KMS-11 (cell line): ENCODE measurements at regions not wholly inside any gene's neighbourhood (a gene's known extent, or its start where the extent isn't known, plus 50 kb on each side); places are given as distances from the start of the nearest gene placed in this dataset.

Experiments
- H2AFZ ChIP-seq: fragments of 200-600 bp; sonication (generic); 2 replicates; pipeline ENCODE4 v1.6.1; 2016; ENCODE audit warnings: antibody characterized with exemption, mixed run types, low read depth
- H3K27ac ChIP-seq: fragments of 200-600 bp; sonication (generic); 2 replicates; pipeline ENCODE4 v1.6.1; 2016; ENCODE audit warnings: mild to moderate bottlenecking, mixed run types
- H3K27me3 ChIP-seq: fragments of 200-600 bp; sonication (generic); 2 replicates; pipeline ENCODE4 v1.6.1; 2017; ENCODE audit warnings: mild to moderate bottlenecking, low read depth, mixed run types, moderate library complexity; ENCODE audit not compliant: insufficient read depth
- H3K36me3 ChIP-seq: fragments of 200-600 bp; sonication (generic); 2 replicates; pipeline ENCODE4 v1.6.1; 2017; ENCODE audit warnings: mild to moderate bottlenecking, mixed run types; ENCODE audit not compliant: insufficient read depth
- H3K4me1 ChIP-seq: fragments of 200-600 bp; sonication (generic); 2 replicates; pipeline ENCODE4 v1.6.1; 2016; ENCODE audit warnings: mild to moderate bottlenecking, low read depth, mixed run types; ENCODE audit not compliant: poor library complexity, severe bottlenecking
- H3K4me2 ChIP-seq: fragments of 200-600 bp; sonication (generic); 2 replicates; pipeline ENCODE4 v1.7.0; 2016; ENCODE audit warnings: mild to moderate bottlenecking, mixed run types
- H3K4me3 ChIP-seq: fragments of 200-600 bp; sonication (generic); IDR thresholded peaks from 2 replicates; pipeline ENCODE4 v1.6.1; 2017; ENCODE audit warnings: low read depth, low read length, mixed read lengths; ENCODE audit not compliant: insufficient read depth
- H3K79me2 ChIP-seq: fragments of 200-600 bp; sonication (generic); 2 replicates; pipeline ENCODE4 v1.6.1; 2016; ENCODE audit warnings: low read depth, mixed run types; ENCODE audit not compliant: insufficient read depth
- H3K9ac ChIP-seq: fragments of 200-600 bp; sonication (generic); 2 replicates; pipeline ENCODE4 v1.6.1; 2016; ENCODE audit warnings: mild to moderate bottlenecking, mixed run types
- H4K20me1 ChIP-seq: fragments of 200-600 bp; sonication (generic); 2 replicates; pipeline ENCODE4 v1.6.1; 2016; ENCODE audit warnings: mild to moderate bottlenecking, mixed run types; ENCODE audit not compliant: insufficient read depth
- CTCF ChIP-seq: fragments of 200-600 bp; sonication (generic); conservative IDR thresholded peaks from 2 replicates; pipeline ENCODE4 v1.6.1; 2017; ENCODE audit warnings: low read depth, mild to moderate bottlenecking, antibody characterized with exemption, low read length, moderate library complexity, mixed read lengths

GRCh38 chr2:150219861-150220260 lies 267.6 kb downstream of the RND3 start:
- Histone ChIP-seq H3K9ac (no peak overlapping the region), H3K27me3 (no peaks in the 10 kb centered on the region), H3K4me1 (no peaks in the 10 kb centered on the region)

GRCh38 chr2:150215041-150215440 lies 272.4 kb downstream of the RND3 start:
- H3K4me2 ChIP-seq, result no peak overlapping the region
- TF ChIP-seq CTCF, result no peak
- H3K36me3 ChIP-seq, result no peaks in the 10 kb centered on the region
- H3K27me3 ChIP-seq, result no peaks in the 10 kb centered on the region
- H3K27ac ChIP-seq, result no peak overlapping the region
- H3K4me1 ChIP-seq, result no peaks in the 10 kb centered on the region
- no peak overlapping the region for H3K9ac ChIP-seq
- no peak overlapping the region for H2AFZ ChIP-seq
- no peaks in the 10 kb centered on the region for H3K79me2 ChIP-seq
- no peaks in the 10 kb centered on the region for H4K20me1 ChIP-seq
- H3K4me3 ChIP-seq, result no peak overlapping the region

More at GRCh38 chr2:150219861-150220260, 267.6 kb downstream of the RND3 start:
- no peak overlapping the region for H3K4me3 ChIP-seq
- no peak overlapping the region for H2AFZ ChIP-seq
- no peak overlapping the region for H3K4me2 ChIP-seq
- no peaks in the 10 kb centered on the region for H3K36me3 ChIP-seq
- no peaks in the 10 kb centered on the region for H4K20me1 ChIP-seq
- TF ChIP-seq CTCF, result no peak
- no peak overlapping the region for H3K27ac ChIP-seq
- no peaks in the 10 kb centered on the region for H3K79me2 ChIP-seq

- H3K27me3 ChIP-seq, result no peaks in the 10 kb centered on the region
- no peaks in the 10 kb centered on the region for H3K4me1 ChIP-seq
- no peak overlapping the region for H3K4me2 ChIP-seq
- H3K4me3 ChIP-seq, result no peak overlapping the region
- TF ChIP-seq CTCF, result no peak
- no peaks in the 10 kb centered on the region for H4K20me1 ChIP-seq
- H3K9ac ChIP-seq, result no peak overlapping the region
- no peaks in the 10 kb centered on the region for H3K36me3 ChIP-seq
- no peaks in the 10 kb centered on the region for H3K79me2 ChIP-seq
- no peak overlapping the region for H2AFZ ChIP-seq
- H3K27ac ChIP-seq, result no peak overlapping the region
These were observed 272.8 kb downstream of the RND3 start for GRCh38 chr2:150214626-150215025.

GRCh38 chr2:150212722-150213171 lies 274.7 kb downstream of the RND3 start:
- Histone ChIP-seq H2AFZ (no peak overlapping the region), H3K4me2 (no peak overlapping the region), H3K79me2 (no peaks in the 10 kb centered on the region), H3K27ac (no peak overlapping the region), H3K27me3 (no peaks in the 10 kb centered on the region), H3K4me3 (no peak overlapping the region), H3K4me1 (no peaks in the 10 kb centered on the region), H3K36me3 (no peaks in the 10 kb centered on the region), H3K9ac (no peak overlapping the region), H4K20me1 (no peaks in the 10 kb centered on the region)
- no peak for TF ChIP-seq CTCF

- Histone ChIP-seq H3K27ac (no peak overlapping the region), H3K36me3 (no peaks in the 10 kb centered on the region), H3K9ac (no peak overlapping the region), H4K20me1 (no peaks in the 10 kb centered on the region), H3K27me3 (no peaks in the 10 kb centered on the region), H3K4me3 (no peak overlapping the region), H2AFZ (no peak overlapping the region), H3K79me2 (no peaks in the 10 kb centered on the region), H3K4me2 (no peak overlapping the region), H3K4me1 (no peaks in the 10 kb centered on the region)
- TF ChIP-seq CTCF, result no peak
These were observed 276.3 kb downstream of the RND3 start for GRCh38 chr2:150211164-150211631.
